Stimulated activated CD4-positive, alpha-beta T cell treated with anti-CD3 and anti-CD28 coated beads, TNF-alpha, amount 100 ng/mL, for 24 hours (primary cell): ENCODE measurements at regions not wholly inside any gene's neighbourhood (a gene's known extent, or its start where the extent isn't known, plus 50 kb on each side); places are given as distances from the start of the nearest gene placed in this dataset.
"Not testable (repeated sequence)": the region's sequence is repeated elsewhere in the genome, so short reads cannot be mapped to it uniquely, and the experiment has no call there.

Experiments used
- DNase-seq, 3 experiments: peaks; one replicate each; pipeline ENCODE4 v3.0.0-alpha.2; 2020; ENCODE audit warnings: low read depth in 3 of 3

- DNase-seq: no peak
Measured at GRCh38 chr6:72533606-72534005, 88.3 kb upstream of the KCNQ5 start.

- DNase-seq: no peak
Measured at GRCh38 chr6:72534236-72534635, 87.6 kb upstream of the KCNQ5 start.

- DNase-seq: no peak
Measured at GRCh38 chr6:72535124-72535523, 86.7 kb upstream of the KCNQ5 start.

GRCh38 chr6:72547020-72547419, 74.8 kb upstream of the KCNQ5 start:
- DNase-seq: no peak

GRCh38 chr6:72551470-72551869, 70.4 kb upstream of the KCNQ5 start:
- DNase-seq: no peak

GRCh38 chr6:72552938-72553337, 68.9 kb upstream of the KCNQ5 start:
- DNase-seq: no peak

GRCh38 chr6:72553531-72554511, 68.0 kb upstream of the KCNQ5 start:
- DNase-seq: no peak

GRCh38 chr6:72554761-72555221, 67.1 kb upstream of the KCNQ5 start:
- no peak for DNase-seq

GRCh38 chr6:72559067-72559466, 62.8 kb upstream of the KCNQ5 start:
- DNase-seq: no peak

- DNase-seq: no peak
Measured at GRCh38 chr6:72559555-72559954, 62.3 kb upstream of the KCNQ5 start.

GRCh38 chr6:72560721-72561593, 60.9 kb upstream of the KCNQ5 start:
- no peak for DNase-seq

- no peak for DNase-seq
Measured at GRCh38 chr6:72561629-72562028, 60.2 kb upstream of the KCNQ5 start.

GRCh38 chr6:72564231-72564630, 57.6 kb upstream of the KCNQ5 start:
- DNase-seq: no peak

- not testable (repeated sequence) for DNase-seq
Measured at GRCh38 chr6:72571993-72572392, 49.9 kb upstream of the KCNQ5 start.
